OCI-LY7 (cell line): ENCODE measurements at regions not wholly inside any gene's neighbourhood (a gene's known extent, or its start where the extent isn't known, plus 50 kb on each side); places are given as distances from the start of the nearest gene placed in this dataset.

Source experiments
- EZH2phosphoT487 ChIP-seq: fragments of 200-600 bp; sonication (generic); IDR thresholded peaks from 2 replicates; pipeline ENCODE4 v1.6.1; 2018; ENCODE audit warnings: low read depth, borderline replicate concordance, mild to moderate bottlenecking, mixed run types, antibody characterized with exemption, low read length, moderate library complexity, mixed read lengths
- TF ChIP-seq, protein P1 (sequence below): fragments of 200-600 bp; sonication (generic); conservative IDR thresholded peaks from 2 replicates; pipeline ENCODE4 v1.5.1; 2014; ENCODE audit warnings: mild to moderate bottlenecking, antibody characterized with exemption, low read length, moderate library complexity, mixed read lengths

DNA sequence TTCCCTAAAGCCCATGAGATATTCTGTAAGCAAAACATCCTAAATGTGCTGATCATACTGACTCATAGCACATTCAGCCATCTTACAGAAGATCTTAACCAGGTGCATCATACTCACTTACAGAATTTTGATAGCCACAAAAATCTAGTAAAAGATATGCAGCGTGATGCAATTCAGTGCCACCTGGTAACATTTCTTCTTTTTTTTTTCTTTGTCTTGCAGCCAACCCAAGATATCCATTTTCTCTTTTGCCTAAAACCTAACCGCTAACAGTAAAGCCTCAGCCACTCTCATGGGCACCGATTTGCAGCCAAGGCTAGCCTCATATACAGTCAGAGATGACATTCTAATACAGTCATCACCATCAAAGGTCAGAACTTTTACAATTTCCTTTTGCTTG, 293.3 kb downstream of the HACE1 start:
- TF ChIP-seq, protein P1, sequence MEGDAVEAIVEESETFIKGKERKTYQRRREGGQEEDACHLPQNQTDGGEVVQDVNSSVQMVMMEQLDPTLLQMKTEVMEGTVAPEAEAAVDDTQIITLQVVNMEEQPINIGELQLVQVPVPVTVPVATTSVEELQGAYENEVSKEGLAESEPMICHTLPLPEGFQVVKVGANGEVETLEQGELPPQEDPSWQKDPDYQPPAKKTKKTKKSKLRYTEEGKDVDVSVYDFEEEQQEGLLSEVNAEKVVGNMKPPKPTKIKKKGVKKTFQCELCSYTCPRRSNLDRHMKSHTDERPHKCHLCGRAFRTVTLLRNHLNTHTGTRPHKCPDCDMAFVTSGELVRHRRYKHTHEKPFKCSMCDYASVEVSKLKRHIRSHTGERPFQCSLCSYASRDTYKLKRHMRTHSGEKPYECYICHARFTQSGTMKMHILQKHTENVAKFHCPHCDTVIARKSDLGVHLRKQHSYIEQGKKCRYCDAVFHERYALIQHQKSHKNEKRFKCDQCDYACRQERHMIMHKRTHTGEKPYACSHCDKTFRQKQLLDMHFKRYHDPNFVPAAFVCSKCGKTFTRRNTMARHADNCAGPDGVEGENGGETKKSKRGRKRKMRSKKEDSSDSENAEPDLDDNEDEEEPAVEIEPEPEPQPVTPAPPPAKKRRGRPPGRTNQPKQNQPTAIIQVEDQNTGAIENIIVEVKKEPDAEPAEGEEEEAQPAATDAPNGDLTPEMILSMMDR, result no peak
- TF ChIP-seq EZH2phosphoT487, result no peak
